Fibroblast of lung (primary cell): ENCODE measurements at regions not wholly inside any gene's neighbourhood (a gene's known extent, or its start where the extent isn't known, plus 50 kb on each side); places are given as distances from the start of the nearest gene placed in this dataset.
"Not testable (repeated sequence)": the region's sequence is repeated elsewhere in the genome, so short reads cannot be mapped to it uniquely, and the experiment has no call there.

Source experiments
- DNase-seq, 2 donors: peaks; one replicate each; pipeline versions ENCODE4 v3.0.0 to v3.0.0-alpha.2; 2010; ENCODE audit warnings: low read depth in 2 of 2
- H2AFZ ChIP-seq: 2 replicates; pipeline ENCODE4 v1.5.1; 2012; ENCODE audit warnings: low read length, control low read depth, inconsistent platforms
- H3K27ac ChIP-seq: 2 replicates; pipeline ENCODE4 v1.5.1; 2011; ENCODE audit warnings: low read length, control low read depth; ENCODE audit not compliant: insufficient read depth
- H3K27me3 ChIP-seq: 2 replicates; pipeline ENCODE4 v1.5.1; 2011; ENCODE audit warnings: mild to moderate bottlenecking, low read length; ENCODE audit not compliant: control insufficient read depth, insufficient read depth
- H3K36me3 ChIP-seq: 2 replicates; pipeline ENCODE4 v1.5.1; 2011; ENCODE audit warnings: low read length; ENCODE audit not compliant: control insufficient read depth, insufficient read depth
- H3K4me1 ChIP-seq: 2 replicates; pipeline ENCODE4 v1.5.1; 2011; ENCODE audit warnings: low read length; ENCODE audit not compliant: control insufficient read depth, insufficient read depth; ENCODE audit errors: extremely low read depth
- H3K4me2 ChIP-seq: 2 replicates; pipeline ENCODE4 v1.5.1; 2011; ENCODE audit warnings: low read length, control low read depth; ENCODE audit not compliant: insufficient read depth; ENCODE audit errors: extremely low read depth
- H3K4me3 ChIP-seq, 4 experiments: fragments of 200-600 bp in 1 of 4; sonication (generic) in 1 of 4; replicated peaks in 1 of 4; 2 replicates each; pipeline ENCODE4 v1.5.1; 2011 to 2016; ENCODE audit warnings: low read length in 4 of 4, low read depth in 3 of 4, mild to moderate bottlenecking in 3 of 4, control low read depth in 2 of 4, inconsistent platforms in 1 of 4, mixed read lengths in 1 of 4; ENCODE audit not compliant: insufficient read depth in 1 of 4; ENCODE audit errors: control extremely low read depth in 1 of 4
- H3K79me2 ChIP-seq: 2 replicates; pipeline ENCODE4 v1.5.1; 2012; ENCODE audit warnings: mild to moderate bottlenecking, low read length, inconsistent platforms; ENCODE audit not compliant: control insufficient read depth, insufficient read depth
- H3K9ac ChIP-seq: 2 replicates; pipeline ENCODE4 v1.5.1; 2011; ENCODE audit warnings: mild to moderate bottlenecking, low read length, control low read depth; ENCODE audit not compliant: insufficient read depth
- H3K9me3 ChIP-seq: 2 replicates; pipeline ENCODE4 v1.5.1; 2012; ENCODE audit warnings: low read depth, low read length; ENCODE audit not compliant: control insufficient read depth, insufficient read depth
- H4K20me1 ChIP-seq: 2 replicates; pipeline ENCODE4 v1.5.1; 2011; ENCODE audit warnings: low read length; ENCODE audit not compliant: control insufficient read depth, insufficient read depth; ENCODE audit errors: extremely low read depth
- CTCF ChIP-seq, 2 donors: IDR thresholded peaks in 1 of 2; conservative IDR thresholded peaks in 1 of 2; 1 replicate in 1 of 2; 2 replicates in 1 of 2; pipeline ENCODE4 v1.5.1; 2011 to 2012; ENCODE audit warnings: low read length in 2 of 2, control low read depth in 1 of 2, inconsistent platforms in 1 of 2, low read depth in 1 of 2, mild to moderate bottlenecking in 1 of 2
- EZH2 ChIP-seq: IDR thresholded peaks from 2 replicates; pipeline ENCODE4 v1.5.1; 2012; ENCODE audit warnings: low read length, control low read depth, mild to moderate bottlenecking; ENCODE audit errors: missing control alignments

- Histone ChIP-seq H2AFZ (no peak overlapping the region), H3K9ac (no peak overlapping the region), H3K4me2 (no peak overlapping the region), H3K4me3 (no peak overlapping the region), H3K9me3 (no peaks in the 10 kb centered on the region), H3K4me1 (no peaks in the 10 kb centered on the region), H3K79me2 (no peaks in the 10 kb centered on the region), H3K27me3 (no peaks in the 10 kb centered on the region), H3K27ac (no peak overlapping the region), H4K20me1 (no peaks in the 10 kb centered on the region), H3K36me3 (no peaks in the 10 kb centered on the region)
- no peak for DNase-seq
- TF ChIP-seq CTCF (conservative IDR thresholded peaks at IDR 0.05 in 1 of 2, IDR thresholded peaks at IDR 0.05 in 1 of 2; ENCODE audit: low read depth in 1 of 2, low read length in 2 of 2) (no peak), EZH2 (no peak)
Measured at GRCh38 chr5:112485934-112486355, 66.9 kb upstream of the EPB41L4A start.

GRCh38 chr5:112491257-112491656 is 72.2 kb upstream of the EPB41L4A start:
- H4K20me1 ChIP-seq: no peaks in the 10 kb centered on the region
- DNase-seq: no peak

GRCh38 chr5:112492291-112492690 is 73.2 kb upstream of the EPB41L4A start:
- peak; percentile 58 to 66 for DNase-seq
- Histone ChIP-seq H3K79me2 (no peaks in the 10 kb centered on the region), H3K36me3 (no peaks in the 10 kb centered on the region), H4K20me1 (no peaks in the 10 kb centered on the region), H3K4me2 (no peak overlapping the region), H3K9me3 (no peaks in the 10 kb centered on the region), H3K27ac (no peak overlapping the region), H3K27me3 (no peaks in the 10 kb centered on the region), H3K4me1 (no peaks in the 10 kb centered on the region), H3K4me3 (no peak overlapping the region), H3K9ac (no peak overlapping the region), H2AFZ (no peak overlapping the region)
- TF ChIP-seq CTCF (conservative IDR thresholded peaks at IDR 0.05 in 1 of 2, IDR thresholded peaks at IDR 0.05 in 1 of 2; ENCODE audit: low read depth in 1 of 2, low read length in 2 of 2): peak; percentile 52 to 84
- TF ChIP-seq EZH2: no peak

More at GRCh38 chr5:112491257-112491656, 72.2 kb upstream of the EPB41L4A start:
- H3K27me3 ChIP-seq: no peaks in the 10 kb centered on the region
- no peak overlapping the region for H3K4me3 ChIP-seq
- no peaks in the 10 kb centered on the region for H3K4me1 ChIP-seq
- H3K9ac ChIP-seq: no peak overlapping the region
- no peak overlapping the region for H3K27ac ChIP-seq
- H2AFZ ChIP-seq: no peak overlapping the region
- H3K36me3 ChIP-seq: no peaks in the 10 kb centered on the region
- no peaks in the 10 kb centered on the region for H3K9me3 ChIP-seq
- no peak overlapping the region for H3K4me2 ChIP-seq
- TF ChIP-seq CTCF (conservative IDR thresholded peaks at IDR 0.05 in 1 of 2, IDR thresholded peaks at IDR 0.05 in 1 of 2; ENCODE audit: low read depth in 1 of 2, low read length in 2 of 2): peak; percentile 27 to 39
- TF ChIP-seq EZH2: no peak
- H3K79me2 ChIP-seq: no peaks in the 10 kb centered on the region

GRCh38 chr5:112503749-112504501 is 84.8 kb upstream of the EPB41L4A start:
- DNase-seq, H3K4me3 ChIP-seq, H3K27ac ChIP-seq, H2AFZ ChIP-seq, H3K9ac ChIP-seq, H3K79me2 ChIP-seq, H4K20me1 ChIP-seq, H3K9me3 ChIP-seq, H3K36me3 ChIP-seq, H3K4me2 ChIP-seq, H3K4me1 ChIP-seq, H3K27me3 ChIP-seq: not testable (repeated sequence)

- H3K79me2 ChIP-seq, H3K9ac ChIP-seq, H3K27me3 ChIP-seq, DNase-seq, H3K4me3 ChIP-seq, H3K9me3 ChIP-seq, H3K4me1 ChIP-seq, H2AFZ ChIP-seq, H3K36me3 ChIP-seq, H3K27ac ChIP-seq, H4K20me1 ChIP-seq, H3K4me2 ChIP-seq: not testable (repeated sequence)
Measured at GRCh38 chr5:112509097-112509496, 90.0 kb upstream of the EPB41L4A start.
